ENCODE measurements at regions not wholly inside any gene's neighbourhood (a gene's known extent, or its start where the extent isn't known, plus 50 kb on each side); places are given as distances from the start of the nearest gene placed in this dataset.

GRCh38 chr14:53807542-53807941 is 149.1 kb downstream of the BMP4 start:
- DNase-seq (ENCODE audit: low read depth in 2 of 2) = no peak

GRCh38 chr14:53807108-53807507 is 149.5 kb downstream of the BMP4 start:
- no peak for DNase-seq (ENCODE audit: low read depth in 2 of 2)

GRCh38 chr14:53796734-53797133 is 159.9 kb downstream of the BMP4 start:
- no peak for DNase-seq (ENCODE audit: low read depth in 2 of 2)

DNA sequence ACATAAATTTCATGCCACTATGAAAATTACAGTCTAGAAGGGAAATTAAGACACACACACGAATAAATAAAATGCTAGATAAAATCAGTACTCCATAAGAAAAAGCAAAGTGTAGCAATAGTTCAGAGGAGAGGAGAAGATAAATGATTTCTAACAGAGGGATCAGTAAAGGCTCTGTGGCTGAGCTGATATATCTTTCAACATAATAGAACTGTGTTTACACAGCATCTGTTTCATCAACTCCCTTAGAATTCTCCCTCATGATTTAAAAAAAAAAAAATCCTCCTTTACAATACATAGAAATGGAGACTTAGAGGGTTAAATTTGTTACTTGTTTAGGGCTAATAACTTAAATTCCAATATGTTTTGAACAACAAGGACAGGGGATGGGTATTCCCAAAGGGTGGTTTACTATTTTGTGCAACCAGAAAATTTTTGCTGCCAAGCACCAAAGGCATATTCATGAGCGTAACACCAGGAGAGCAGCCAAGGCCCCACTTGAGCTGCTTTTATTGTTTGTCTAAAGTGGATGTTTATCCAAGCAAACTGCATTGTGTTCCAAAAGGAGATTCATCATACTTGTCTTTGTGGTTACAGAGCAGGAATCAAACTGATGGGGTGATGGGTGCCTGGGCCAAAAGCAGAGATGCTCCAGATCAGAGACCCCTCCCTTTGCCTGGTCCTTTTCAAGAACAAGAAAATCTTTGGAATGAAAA is 162.7 kb downstream of the BMP4 start:
- DNase-seq (ENCODE audit: low read depth in 2 of 2) = no peak

DNA sequence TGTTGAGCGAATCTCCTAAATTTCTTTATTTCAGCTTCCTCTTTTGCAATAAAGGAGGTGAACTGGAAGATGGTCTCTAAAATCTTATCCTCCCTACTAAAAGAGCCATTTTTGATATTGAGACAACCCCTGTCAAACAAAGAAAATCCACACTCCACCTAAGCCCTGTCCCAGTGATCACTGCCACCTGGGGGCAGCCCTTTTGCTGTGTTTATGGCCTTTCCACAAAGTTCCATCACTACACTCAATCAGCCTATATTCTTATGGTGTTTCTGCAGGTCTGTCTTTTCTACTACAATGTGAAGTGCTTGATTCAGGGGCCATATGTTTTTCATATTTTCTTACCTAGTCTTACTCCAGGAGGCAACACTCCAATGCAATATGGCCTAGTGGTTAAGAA is 163.7 kb downstream of the BMP4 start:
- no peak for DNase-seq (ENCODE audit: low read depth in 2 of 2)

DNA sequence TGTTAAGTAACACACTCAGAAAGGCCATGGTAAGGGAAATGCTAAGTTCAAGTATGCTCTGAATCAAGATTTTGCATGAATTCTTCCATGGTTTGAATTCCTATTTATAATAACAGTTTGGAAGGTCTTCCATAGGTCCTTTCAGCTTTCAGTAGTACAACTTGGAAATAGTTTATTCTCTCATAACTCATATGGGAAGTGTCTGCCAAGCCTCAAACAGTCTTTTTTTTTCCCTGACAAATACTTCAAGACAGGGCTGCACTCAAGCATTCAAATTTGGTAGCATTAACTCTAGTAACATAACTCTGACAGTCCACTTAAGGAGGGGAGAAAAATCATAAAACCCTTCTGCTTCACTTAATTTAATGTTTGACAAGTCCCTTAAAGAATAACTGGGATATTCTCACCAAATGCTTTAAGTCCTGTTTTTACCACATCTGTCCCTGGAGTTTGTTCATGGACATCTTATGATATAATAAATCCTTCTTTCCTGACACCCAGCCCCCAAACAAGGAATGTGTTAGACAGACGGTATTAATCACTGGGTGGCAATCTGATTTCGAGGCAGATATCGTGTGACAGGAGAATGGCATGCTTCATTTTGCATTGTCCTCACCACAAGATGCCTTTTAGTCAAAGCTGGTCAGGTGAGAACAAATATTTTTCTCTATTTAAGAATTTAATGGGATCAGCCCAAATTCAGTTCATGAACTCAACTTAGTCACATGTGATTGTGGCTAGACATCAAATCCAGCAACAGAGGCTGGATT is 165.7 kb downstream of the BMP4 start:
- DNase-seq (ENCODE audit: low read depth in 2 of 2) = no peak

- DNase-seq (ENCODE audit: low read depth in 2 of 2) = no peak
Measured at GRCh38 chr14:53788566-53788965, 168.1 kb downstream of the BMP4 start.

DNA sequence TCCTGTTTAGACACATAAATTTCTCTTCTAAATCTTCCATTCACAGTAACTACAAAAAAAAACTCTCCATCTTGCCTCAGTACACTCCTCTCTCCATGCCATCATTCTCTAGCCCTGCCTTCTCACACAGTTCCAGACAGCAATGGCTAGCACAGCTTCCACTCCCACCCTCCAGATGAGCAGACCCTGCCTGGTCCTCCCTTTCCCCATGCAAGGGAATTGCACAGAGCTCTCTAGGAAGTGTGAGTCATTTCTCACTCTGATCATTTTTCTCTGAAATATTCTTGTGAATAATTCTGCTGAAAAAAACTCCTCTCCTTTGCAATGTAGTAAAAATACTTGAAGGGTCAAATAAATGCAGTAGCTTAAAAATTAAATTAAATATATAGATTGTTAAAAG is 170.6 kb downstream of the BMP4 start:
- DNase-seq (ENCODE audit: low read depth in 2 of 2) = no peak

- no peak for DNase-seq (ENCODE audit: low read depth in 2 of 2)
Measured at GRCh38 chr14:53784688-53785087, 171.9 kb downstream of the BMP4 start.

- DNase-seq (ENCODE audit: low read depth in 2 of 2) = no peak
Measured at GRCh38 chr14:53783256-53783655, 173.4 kb downstream of the BMP4 start.

- DNase-seq (ENCODE audit: low read depth in 2 of 2) = no peak
Measured at GRCh38 chr14:53780051-53780555, 176.5 kb downstream of the BMP4 start.

DNA sequence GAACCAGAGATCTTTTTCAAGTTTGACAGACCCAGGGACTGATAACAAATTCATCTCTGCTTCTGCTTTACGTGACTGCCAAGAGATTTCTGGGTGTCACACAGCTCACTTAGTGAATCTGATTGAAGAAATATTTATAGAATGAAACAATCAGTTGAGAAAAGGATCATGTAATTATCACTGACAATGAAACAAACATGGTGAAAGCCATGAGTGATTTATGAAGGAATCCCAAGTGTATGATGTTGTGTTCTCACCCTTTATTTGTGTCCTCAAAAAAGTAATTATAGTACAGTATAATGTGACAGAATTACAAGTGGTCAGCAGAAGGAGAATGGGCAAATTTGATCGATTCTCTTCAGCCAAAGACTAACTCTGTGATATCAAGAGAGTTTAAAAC is 177.3 kb downstream of the BMP4 start:
- no peak for DNase-seq (ENCODE audit: low read depth in 2 of 2)

DNA sequence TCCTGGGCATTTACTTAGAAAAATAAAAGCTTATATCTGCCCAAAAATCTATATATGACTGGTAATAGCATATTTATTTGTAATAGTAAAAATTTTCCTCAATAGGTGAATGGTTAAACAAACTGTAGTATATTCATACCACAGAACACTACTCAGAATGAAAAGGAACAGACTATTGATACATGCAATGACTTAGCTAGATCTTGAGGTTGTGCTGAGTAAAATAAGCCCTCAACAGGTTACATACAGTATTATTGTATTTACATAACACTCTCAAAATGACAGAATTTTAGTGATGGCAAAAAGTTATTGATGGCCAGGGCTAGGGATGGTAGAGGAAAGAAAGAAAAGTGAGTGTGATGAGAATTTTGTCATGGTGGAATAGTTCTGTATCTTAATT is 178.4 kb downstream of the BMP4 start:
- no peak for DNase-seq (ENCODE audit: low read depth in 2 of 2)

DNA sequence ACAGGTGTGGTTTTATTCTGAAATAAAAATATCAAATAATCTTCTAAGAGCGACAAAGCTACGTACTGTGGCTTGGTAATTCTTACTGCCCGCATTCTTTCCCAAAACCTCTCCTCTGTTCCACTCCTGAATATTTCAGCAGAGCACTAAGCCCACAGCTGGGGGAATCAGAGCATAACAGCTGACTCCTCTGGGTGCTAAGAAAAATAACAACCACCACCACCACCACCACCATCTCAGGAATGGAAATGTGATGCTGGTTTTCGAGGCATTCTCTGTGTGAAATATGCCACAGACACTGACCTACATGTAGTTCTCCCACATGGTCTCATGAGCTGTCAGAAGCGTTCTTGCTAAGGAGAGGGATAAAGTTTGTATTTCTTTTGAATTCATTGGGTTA is 183.7 kb downstream of the BMP4 start:
- no peak for DNase-seq (ENCODE audit: low read depth in 2 of 2)

DNA sequence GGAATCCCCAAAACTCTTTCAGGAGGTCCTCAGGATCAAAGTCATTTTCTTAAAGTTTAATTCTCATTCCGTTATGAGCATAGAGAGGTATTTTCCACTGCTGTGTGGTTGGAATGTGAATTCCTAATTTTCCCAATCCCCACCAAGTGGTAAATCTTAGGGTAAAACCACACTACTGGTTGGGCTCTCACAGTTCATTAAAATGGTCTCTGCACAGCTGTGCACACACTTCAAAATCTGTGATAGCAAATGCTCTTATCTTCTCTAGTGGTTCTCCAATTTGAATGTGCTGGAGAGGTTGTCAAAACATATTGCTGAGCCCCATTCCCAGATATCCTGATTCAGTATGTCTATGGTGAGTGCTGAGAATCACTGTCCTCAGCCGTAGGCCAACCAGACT is 189.1 kb downstream of the BMP4 start:
- DNase-seq (ENCODE audit: low read depth in 2 of 2) = no peak

DNA sequence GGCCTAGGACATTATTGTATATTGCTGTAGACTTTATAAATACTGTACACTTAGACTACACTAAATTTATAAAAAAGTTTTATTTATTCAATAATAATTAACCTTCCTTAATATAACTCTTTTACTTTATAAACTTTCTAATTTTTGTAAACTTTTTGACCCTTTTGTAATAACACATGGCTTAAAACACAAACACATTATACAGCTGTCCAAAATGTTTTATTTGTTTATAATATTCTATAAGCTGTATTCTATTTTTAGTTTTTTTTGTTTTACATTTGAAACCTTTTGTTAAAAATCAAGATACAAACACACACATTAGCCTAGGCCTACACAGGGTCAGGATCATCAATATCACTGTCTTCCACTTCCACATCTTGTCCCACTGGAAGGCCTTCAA is 190.0 kb downstream of the BMP4 start:
- no peak for DNase-seq (ENCODE audit: low read depth in 2 of 2)

GRCh38 chr14:53766106-53766505 is 190.5 kb downstream of the BMP4 start:
- DNase-seq (ENCODE audit: low read depth in 2 of 2) = no peak

DNA sequence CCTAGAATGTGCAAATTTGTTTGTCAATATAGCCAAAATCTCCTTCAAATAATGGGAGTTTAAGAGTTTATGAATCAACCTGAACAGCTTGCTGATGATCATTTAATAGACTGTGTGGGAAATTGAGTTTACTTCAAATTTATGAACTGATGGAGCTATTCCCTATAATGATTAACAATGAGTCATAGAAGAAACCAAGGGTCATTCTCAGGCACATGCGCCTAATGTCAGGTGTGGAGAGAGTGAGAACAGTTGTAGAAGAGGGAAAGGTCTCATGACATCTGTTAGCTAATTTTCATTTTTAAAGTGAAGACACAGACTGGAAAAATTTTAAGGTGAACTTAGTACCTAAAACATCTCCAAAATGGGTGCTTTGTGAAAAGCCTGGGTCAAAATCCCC is 191.8 kb downstream of the BMP4 start:
- no peak for DNase-seq (ENCODE audit: low read depth in 2 of 2)

DNA sequence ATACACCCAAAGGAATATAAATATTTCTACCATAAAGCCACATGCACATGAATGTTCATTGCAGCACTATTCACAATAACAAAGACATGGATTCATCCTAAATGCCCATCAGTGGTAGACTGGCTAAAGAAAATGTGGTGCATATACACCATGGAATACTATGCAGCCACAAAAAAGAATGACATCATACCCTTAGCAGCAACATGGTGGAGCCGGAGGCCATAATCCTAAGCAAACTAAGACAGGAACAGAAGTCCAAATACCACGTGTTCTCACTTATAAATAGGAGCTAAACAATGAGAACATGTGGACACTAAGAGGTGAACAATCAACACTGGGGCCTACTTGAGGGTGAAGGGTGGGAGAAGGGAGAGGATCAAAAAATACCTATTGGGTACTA is 198.5 kb downstream of the BMP4 start:
- DNase-seq (ENCODE audit: low read depth in 2 of 2) = no peak

DNA sequence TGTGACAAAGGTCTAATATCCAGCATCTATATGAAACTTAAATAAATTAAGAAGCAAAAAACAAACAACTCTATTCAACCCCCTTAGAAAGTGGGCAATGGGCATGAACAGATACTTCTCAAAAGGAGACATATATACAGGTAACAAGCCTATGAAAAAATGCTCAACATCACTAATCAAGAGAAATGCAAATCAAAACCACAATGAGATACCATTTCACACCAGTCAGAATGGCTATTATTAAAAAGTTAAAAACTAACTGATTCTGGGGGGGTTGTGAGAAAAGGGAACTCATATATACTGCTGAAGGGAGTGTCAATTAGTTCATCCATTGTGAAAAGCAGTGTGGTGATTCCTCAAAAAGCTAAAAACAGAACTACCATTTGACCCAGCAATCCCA is 198.9 kb downstream of the BMP4 start:
- DNase-seq (ENCODE audit: low read depth in 2 of 2) = no peak

DNA sequence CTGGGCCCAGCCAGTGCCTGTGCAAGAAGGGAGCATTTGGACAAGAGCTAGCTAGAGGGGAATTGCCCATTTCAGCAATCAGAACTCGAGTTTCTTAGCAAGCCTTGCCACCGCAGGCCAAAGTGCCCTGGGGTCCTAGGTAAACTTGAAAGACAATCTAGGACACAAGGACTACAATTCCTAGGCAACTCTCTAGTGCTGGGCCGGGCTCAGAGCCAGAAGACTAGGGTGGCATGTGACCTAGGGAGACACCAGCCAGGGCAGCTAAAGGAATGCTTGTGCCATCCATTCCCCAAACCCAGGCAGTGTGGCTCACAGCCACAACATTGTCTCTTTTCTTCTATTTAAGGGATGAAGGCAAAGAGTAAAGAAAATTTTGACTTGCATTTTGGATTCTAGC is 205.0 kb downstream of the BMP4 start:
- no peak for DNase-seq (ENCODE audit: low read depth in 2 of 2)

DNA sequence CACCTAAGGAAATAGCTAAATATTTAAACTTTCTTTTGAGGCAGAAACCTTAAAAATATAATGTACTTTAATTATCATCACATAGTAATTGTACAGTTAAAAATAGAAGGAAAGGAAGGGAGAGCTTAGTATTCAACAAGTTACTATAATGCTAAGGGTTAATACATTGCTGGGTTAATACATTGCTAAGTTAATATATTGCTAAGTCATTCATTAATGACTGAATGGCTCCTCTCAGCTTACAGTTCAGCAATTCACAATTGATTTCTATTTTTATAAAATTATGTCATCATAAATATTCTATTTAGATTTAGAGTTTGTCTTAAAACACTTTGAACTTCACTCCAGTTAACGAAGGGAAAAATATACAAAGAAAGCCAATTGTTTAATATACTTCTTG is 207.9 kb downstream of the BMP4 start:
- no peak for DNase-seq (ENCODE audit: low read depth in 2 of 2)

DNA sequence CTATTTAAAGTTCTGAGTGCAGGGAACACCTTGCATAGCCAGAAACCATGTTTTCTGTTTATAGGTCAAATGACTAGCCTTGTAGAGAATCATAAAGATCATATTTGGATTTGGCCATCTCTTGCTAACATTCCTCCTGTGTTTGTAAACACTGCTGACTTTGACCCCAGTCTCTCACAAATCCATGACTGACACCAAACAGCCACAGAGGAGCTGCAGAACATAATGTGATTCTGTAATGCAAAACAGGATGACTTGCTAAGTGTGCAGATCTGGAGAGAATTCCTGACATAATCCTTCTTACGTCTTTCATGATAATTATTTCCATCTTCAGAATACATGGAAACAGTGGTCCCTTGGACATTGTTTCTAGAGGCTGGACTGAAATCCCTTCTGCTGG is 211.8 kb downstream of the BMP4 start:
- no peak for DNase-seq (ENCODE audit: low read depth in 2 of 2)

All from stimulated activated CD4-positive, alpha-beta T cell treated with anti-CD3 and anti-CD28 coated beads, Interleukin-1b, Interleukin-23, amount 100 ng/mL, for 1 hour (primary cell).